Stimulated activated CD8-positive, alpha-beta memory T cell treated with anti-CD3 and anti-CD28 coated beads, Interleukin-15, amount 100 ng/mL, for 48 hours (primary cell): ENCODE measurements at regions not wholly inside any gene's neighbourhood (a gene's known extent, or its start where the extent isn't known, plus 50 kb on each side); places are given as distances from the start of the nearest gene placed in this dataset.
A peak's percentile ranks its signal among the peaks of the same experiment; 100 is the strongest.

Experiments
- DNase-seq, 2 donors: peaks; one replicate each; pipeline ENCODE4 v3.0.0-alpha.2; 2020; ENCODE audit warnings: low read depth in 2 of 2

GRCh38 chr2:238963161-238963970 lies 115.5 kb downstream of the TWIST2 start:
- DNase-seq: no peak

DNA sequence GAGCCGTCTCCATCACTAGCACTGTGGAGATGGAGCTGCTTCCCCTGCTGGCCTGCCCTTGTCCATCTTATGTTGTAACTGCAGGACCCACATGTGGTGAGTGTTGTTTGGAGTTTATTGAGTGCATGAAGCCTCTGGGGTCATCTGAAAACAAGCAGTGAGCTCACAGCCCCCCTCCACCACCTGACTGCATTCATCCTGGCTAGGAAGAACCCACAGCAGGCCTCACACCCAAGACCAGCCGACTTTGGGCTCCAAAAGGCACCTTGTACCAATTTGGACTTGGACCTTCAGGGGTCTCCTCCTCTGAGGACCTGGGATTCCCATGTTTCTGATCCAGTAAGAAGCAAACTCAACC lies 116.1 kb downstream of the TWIST2 start:
- no peak for DNase-seq

- no peak for DNase-seq
Measured at GRCh38 chr2:238964544-238965067, 116.7 kb downstream of the TWIST2 start.

DNA sequence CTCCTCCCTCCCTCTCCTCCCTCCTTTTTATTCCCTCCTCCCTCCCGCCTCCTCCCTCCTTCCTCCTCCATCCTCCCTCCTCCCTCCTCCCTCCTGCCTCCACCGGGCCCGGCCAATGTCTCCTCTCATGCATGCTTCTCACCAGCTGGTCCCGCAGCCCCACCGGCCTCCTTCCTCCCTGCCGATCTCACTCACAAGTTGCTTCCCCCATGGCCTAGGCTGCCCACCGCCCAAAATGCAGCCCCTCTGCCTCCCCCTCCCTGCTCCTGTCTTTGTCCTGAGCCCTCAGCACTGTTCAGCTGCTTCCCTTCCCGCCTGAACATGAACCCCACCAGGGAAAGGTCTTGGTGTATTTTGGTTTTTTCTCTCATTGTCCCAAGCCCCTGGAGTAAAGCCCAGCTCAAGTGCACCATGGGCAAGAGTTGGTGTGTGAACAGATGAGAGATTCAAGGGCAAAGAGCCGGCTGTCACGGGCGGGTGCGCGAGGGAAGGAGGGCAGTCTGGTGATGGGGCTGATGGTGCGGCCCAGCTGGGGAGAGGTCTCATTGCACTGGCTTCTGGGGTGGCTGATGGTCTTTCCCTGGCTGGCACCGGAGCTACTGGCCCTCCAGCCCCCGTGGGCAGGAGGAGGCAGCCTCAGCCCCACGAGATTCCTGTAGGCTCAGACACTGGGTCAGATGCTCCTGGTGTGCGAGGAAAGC lies 117.6 kb downstream of the TWIST2 start:
- DNase-seq: no peak

DNA sequence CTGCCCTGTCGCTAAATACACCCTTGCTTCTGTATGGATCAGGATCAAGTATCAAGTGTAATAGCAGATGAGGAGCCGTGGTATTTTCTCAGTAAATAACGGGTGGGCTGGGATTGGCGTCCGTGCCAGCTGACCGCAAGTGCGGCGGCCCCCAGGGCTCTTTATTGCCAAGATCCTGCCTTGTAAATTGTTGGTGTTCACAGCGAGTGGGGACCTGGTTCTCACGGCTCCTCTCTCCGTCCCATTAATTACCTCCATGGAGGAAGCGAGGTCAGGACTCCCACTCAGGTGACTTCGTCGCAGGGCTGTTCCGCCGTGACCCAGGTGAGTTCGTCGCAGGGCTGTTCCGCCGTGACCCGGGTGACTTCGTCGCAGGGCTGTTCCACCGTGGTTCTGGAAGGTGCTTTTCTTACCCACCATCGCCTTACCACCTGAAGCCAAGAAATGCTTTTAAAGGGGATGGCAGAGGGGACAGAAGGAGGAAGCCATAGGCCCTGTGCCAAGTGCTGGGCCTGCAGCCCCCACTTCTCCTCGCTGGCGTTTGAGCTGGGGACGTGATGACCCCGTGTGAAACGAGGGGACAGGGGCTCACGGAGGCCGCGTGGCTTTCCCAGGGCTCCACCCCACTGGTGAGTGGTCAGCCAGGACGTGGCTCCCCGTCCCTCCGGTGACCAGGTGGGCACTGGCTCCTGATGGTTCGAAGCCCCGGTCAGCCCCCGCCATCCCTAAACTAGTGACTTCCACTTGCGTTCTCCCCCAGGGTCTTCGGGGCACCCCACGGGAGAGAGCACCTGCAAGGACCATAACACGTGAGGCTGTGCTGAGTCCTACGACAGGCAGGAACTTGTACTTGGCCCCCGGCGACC lies 118.4 kb downstream of the TWIST2 start:
- DNase-seq: no peak

- no peak for DNase-seq
Measured at GRCh38 chr2:238967031-238967977, 119.4 kb downstream of the TWIST2 start.

DNA sequence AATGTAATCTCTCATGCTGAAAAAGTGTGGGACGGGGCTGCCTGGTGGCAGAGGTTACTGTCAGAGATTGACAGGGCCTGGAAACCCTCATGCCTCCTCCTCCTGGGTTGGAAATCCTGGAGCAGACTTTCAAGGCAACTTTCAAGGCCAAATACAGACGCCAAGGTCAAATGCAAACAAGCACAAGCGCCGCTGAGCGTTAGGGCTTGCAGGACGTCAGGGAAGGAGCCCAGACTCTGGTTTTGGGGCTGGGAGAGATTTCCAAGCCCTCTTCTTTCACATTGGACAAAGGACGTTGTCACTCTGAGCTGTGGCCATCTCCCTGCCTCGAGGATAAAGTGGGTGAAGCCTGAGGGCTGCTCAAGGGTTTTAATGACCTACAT lies 120.1 kb downstream of the TWIST2 start:
- no peak for DNase-seq

DNA sequence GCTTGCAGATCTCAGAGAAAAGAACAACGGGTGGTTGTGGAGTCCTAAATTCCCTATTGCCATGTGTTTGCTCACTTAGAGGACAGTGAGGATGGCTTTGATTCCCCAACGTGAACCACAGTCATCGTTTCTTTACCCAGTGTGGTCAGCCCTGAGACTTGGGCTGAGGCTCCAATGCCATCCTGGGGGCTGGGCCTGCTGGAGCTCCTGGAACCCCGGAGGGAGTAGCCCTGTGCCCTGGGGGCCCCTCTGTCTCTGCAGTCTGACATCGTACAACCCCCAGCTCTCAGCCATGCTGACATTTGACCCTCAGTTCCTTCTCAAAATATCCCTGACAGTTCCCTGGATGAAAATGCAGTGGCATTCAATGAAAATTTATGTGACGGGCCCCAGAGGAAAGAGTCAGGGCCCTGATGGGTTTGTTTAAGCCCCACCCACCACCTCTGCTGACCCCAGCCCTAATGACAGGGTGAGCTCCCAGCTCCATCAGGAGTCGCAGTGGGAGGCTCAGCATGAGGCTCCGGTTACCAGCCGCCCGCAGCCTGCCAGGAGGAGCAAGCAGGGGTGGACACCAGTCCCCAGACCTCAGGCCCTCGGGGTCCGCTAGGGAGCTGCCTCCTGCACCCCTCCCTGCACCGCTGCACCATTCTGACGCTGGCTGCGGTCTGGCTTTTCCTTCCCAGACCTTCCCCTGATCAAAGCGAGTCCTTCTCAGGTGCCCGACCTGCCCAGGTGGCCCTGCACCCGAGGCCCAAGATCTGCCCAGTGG lies 120.9 kb downstream of the TWIST2 start:
- no peak for DNase-seq

DNA sequence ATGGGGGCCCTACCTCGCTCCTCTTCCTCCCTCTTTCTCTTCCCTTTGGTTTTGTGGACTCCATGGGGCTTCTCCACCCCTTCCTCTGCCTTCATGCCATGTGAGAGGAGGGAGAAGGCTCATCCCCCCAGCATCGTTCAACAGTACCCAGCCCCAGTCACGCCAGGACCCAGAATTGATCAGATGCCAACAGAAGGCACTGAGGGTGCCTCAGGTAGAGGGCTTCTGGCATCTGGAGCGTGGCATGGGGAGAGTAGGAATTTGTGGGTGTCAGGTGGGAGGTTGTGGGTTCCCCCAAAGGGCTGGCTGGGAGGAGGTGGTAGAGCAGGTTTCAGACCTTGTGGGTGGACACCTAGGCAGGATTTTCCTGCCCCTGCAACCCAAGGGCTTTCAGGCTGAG lies 122.0 kb downstream of the TWIST2 start:
- no peak for DNase-seq

- DNase-seq: peak; percentile 10 to 14
Measured at GRCh38 chr2:238970553-238971081, 122.7 kb downstream of the TWIST2 start.

DNA sequence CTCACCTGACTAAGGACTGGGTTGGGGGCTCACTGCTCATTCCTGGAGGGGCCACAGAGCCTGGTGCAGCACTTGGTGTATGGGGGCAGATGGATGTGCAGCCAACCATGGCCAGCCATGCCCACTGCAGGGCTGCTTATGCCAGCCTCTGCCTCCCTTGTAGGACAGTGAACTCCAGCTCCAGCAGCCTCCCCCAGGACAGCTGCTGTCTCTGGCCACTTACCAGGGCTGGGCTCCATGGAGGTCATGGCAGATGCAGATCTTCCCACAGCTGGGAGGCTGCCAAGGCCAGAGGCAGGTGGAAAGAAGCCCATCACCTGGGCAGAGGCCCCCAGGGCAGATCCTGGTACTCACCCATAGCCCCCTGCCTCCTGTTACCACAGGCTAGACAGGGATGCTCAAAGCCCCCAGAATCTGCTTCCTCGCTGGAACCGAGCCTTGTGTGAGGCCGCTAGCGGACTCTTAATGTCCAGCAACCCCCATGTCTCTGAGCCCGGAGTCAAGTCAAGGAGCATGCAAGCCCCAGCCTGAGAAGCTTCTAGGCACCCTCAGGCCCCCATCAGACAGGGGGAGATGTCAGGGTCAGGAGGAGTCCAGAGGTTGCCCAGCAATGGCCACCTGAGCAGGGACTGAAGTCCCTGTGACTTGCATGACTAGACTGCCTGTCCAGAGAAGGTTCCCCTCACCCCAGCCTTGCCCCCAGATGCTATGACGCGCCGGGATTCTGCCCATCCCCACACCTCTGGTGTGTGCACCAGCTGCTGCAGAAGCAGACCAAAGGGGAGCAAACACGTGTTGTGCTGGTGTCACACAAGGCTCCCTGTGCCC lies 123.6 kb downstream of the TWIST2 start:
- DNase-seq: no peak

- DNase-seq: no peak
Measured at GRCh38 chr2:238972146-238972445, 124.2 kb downstream of the TWIST2 start.

DNA sequence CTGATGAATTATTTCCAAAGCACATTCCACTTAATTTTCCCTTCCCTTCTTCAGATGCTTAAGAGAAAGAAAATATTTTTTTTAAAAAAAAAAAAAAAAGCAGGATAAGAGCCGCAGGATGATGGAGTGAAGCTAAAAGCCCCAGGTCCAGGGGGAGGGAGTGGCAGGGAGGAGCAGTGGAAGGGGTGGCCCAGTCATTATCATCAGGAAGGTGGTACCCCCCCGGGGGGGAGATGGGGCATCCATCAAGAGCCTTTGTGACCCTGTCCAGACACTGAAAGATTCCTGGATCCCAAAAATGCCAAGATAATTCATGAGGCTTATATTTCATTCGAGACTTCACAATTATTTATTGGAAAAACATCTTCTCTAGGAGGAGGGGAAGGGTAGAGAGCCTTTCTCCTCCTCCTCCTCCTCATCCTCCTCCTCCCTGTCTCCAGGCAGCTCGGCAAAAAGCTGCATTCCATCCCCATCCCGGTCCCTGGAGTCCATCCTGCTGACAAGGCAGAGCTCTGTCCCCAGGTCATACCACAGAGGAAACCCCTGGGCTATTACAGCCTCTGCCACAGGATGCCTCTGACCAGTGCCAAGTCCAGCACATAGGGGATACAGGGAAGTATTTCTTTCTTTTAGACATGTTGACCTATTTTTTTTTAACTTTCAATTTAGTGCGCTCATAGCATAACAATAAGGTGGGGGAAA lies 125.3 kb downstream of the TWIST2 start:
- DNase-seq: no peak

DNA sequence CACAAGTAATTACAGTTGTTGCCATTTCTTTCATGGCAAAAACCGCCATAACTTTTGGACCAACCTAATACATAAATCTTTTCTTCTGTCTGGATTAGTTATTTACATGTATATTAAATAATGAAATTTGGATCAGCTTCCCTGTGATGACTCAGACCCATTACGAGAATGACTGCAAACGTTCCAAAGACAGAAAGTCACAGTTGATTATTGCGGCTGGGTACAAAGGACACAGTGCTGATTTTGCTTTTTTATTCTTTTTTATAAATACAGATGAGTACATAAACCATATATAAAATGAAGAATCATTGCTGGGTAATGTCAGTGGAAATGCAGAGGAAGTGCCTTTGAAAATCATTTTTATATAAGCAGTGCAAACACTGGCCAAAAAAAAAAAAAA lies 126.2 kb downstream of the TWIST2 start:
- DNase-seq: no peak

GRCh38 chr2:238974501-238975166 lies 126.7 kb downstream of the TWIST2 start:
- DNase-seq: no peak

- no peak for DNase-seq
Measured at GRCh38 chr2:238975408-238975807, 127.5 kb downstream of the TWIST2 start.

GRCh38 chr2:238978497-238978896 lies 130.6 kb downstream of the TWIST2 start:
- no peak for DNase-seq

GRCh38 chr2:238979636-238980035 lies 131.8 kb downstream of the TWIST2 start:
- DNase-seq: no peak
